Esophagus (tissue), 2 donors: ENCODE measurements at regions not wholly inside any gene's neighbourhood (a gene's known extent, or its start where the extent isn't known, plus 50 kb on each side); places are given as distances from the start of the nearest gene placed in this dataset.
"Not testable (repeated sequence)": the region's sequence is repeated elsewhere in the genome, so short reads cannot be mapped to it uniquely, and the experiment has no call there.

Experiments used
- H3K27ac ChIP-seq, 2 donors: one replicate each; pipeline ENCODE4 v1.5.1; 2013; ENCODE audit warnings: low read depth in 2 of 2, mild to moderate bottlenecking in 2 of 2, inconsistent platforms in 1 of 2, low read length in 1 of 2, moderate library complexity in 1 of 2
- H3K27me3 ChIP-seq, 2 donors: one replicate each; pipeline ENCODE4 v1.6.1; 2013; ENCODE audit warnings: low read length in 2 of 2, control low read depth in 1 of 2, mild to moderate bottlenecking in 1 of 2; ENCODE audit not compliant: insufficient read depth in 2 of 2, control insufficient read depth in 1 of 2
- H3K36me3 ChIP-seq, 2 donors: one replicate each; pipeline ENCODE4 v1.6.1; 2013; ENCODE audit warnings: low read length in 1 of 2; ENCODE audit not compliant: control insufficient read depth in 2 of 2, insufficient read depth in 2 of 2
- H3K4me1 ChIP-seq, 2 donors: one replicate each; pipeline ENCODE4 v1.6.1; 2013; ENCODE audit warnings: low read length in 1 of 2; ENCODE audit not compliant: control insufficient read depth in 2 of 2, insufficient read depth in 2 of 2
- H3K4me3 ChIP-seq, 2 donors: one replicate each; pipeline ENCODE4 v1.5.1; 2013; ENCODE audit warnings: low read length in 2 of 2, mild to moderate bottlenecking in 2 of 2, low read depth in 1 of 2, moderate library complexity in 1 of 2
- H3K9me3 ChIP-seq, 2 donors: one replicate each; pipeline ENCODE4 v1.6.1; 2013; ENCODE audit warnings: mild to moderate bottlenecking in 2 of 2, low read depth in 1 of 2, low read length in 1 of 2, moderate library complexity in 1 of 2; ENCODE audit not compliant: control insufficient read depth in 2 of 2, insufficient read depth in 1 of 2
- WGBS, 2 donors: extraction: QIAGEN DNeasy Blood & Tissue Kit; methylation state at CpG; one replicate each; pipeline ENCODE4 v1.1.7; 2013; 5-methylcytosine and 5-hydroxymethylcytosine counted together
- donor health status: healthy with polysubstance abuse.
- donor health status: Bipolar disorder and iron deficiency.

GRCh38 chr5:24141046-24141445, 503.7 kb downstream of the CDH10 start:
- no peaks in the 10 kb centered on the region for H3K27me3 ChIP-seq
- 72 to 76% methylated on average over 3 of the region's 3 CpGs for WGBS, 2 donors
- H3K9me3 ChIP-seq, result peaks cover 0 to 2% of the 10 kb centered on the region in 2 donors
- no peak overlapping the region for H3K27ac ChIP-seq
- no peak overlapping the region for H3K4me3 ChIP-seq
- H3K4me1 ChIP-seq, result no peaks in the 10 kb centered on the region
- no peaks in the 10 kb centered on the region for H3K36me3 ChIP-seq

GRCh38 chr5:24142341-24142740, 502.4 kb downstream of the CDH10 start:
- H3K36me3 ChIP-seq, result no peaks in the 10 kb centered on the region
- no peaks in the 10 kb centered on the region for H3K4me1 ChIP-seq
- WGBS, 2 donors, result 65 to 72% methylated on average over 2 of the region's 2 CpGs
- H3K9me3 ChIP-seq, result peaks cover 0 to 2% of the 10 kb centered on the region in 2 donors
- no peaks in the 10 kb centered on the region for H3K27me3 ChIP-seq
- H3K4me3 ChIP-seq, result no peak overlapping the region
- H3K27ac ChIP-seq, result no peak overlapping the region

- no peaks in the 10 kb centered on the region for H3K9me3 ChIP-seq
- H3K27ac ChIP-seq, result no peak overlapping the region
- no peaks in the 10 kb centered on the region for H3K27me3 ChIP-seq
- WGBS, 2 donors, result 85 to 89% methylated on average over 2 of the region's 2 CpGs
- no peak overlapping the region for H3K4me3 ChIP-seq
- no peaks in the 10 kb centered on the region for H3K36me3 ChIP-seq
- no peaks in the 10 kb centered on the region for H3K4me1 ChIP-seq
Measured at GRCh38 chr5:24145806-24146205, 499.0 kb downstream of the CDH10 start.

GRCh38 chr5:24161559-24161958, 483.2 kb downstream of the CDH10 start:
- Histone ChIP-seq H3K27ac (no peak overlapping the region), H3K36me3 (no peaks in the 10 kb centered on the region), H3K9me3 (no peaks in the 10 kb centered on the region), H3K4me1 (no peaks in the 10 kb centered on the region), H3K4me3 (no peak overlapping the region), H3K27me3 (no peaks in the 10 kb centered on the region)
- 70 to 83% methylated on average over 2 of the region's 2 CpGs for WGBS, 2 donors

GRCh38 chr5:24162343-24162742, 482.4 kb downstream of the CDH10 start:
- H3K4me3 ChIP-seq, result no peak overlapping the region
- H3K9me3 ChIP-seq, result no peaks in the 10 kb centered on the region
- no peaks in the 10 kb centered on the region for H3K4me1 ChIP-seq
- H3K27me3 ChIP-seq, result no peaks in the 10 kb centered on the region
- no peaks in the 10 kb centered on the region for H3K36me3 ChIP-seq
- no peak overlapping the region for H3K27ac ChIP-seq

- H3K9me3 ChIP-seq, result no peaks in the 10 kb centered on the region
- no peaks in the 10 kb centered on the region for H3K4me1 ChIP-seq
- no peaks in the 10 kb centered on the region for H3K36me3 ChIP-seq
- H3K4me3 ChIP-seq, result no peak overlapping the region
- WGBS, 2 donors, result 67 to 74% methylated on average over 2 of the region's 2 CpGs
- H3K27ac ChIP-seq, result no peak overlapping the region
- H3K27me3 ChIP-seq, result no peaks in the 10 kb centered on the region
Measured at GRCh38 chr5:24163091-24163490, 481.7 kb downstream of the CDH10 start.

GRCh38 chr5:24167806-24168205, 477.0 kb downstream of the CDH10 start:
- Histone ChIP-seq H3K4me1 (no peaks in the 10 kb centered on the region), H3K36me3 (no peaks in the 10 kb centered on the region), H3K27me3 (no peaks in the 10 kb centered on the region), H3K4me3 (no peak overlapping the region), H3K9me3 (no peaks in the 10 kb centered on the region), H3K27ac (no peak overlapping the region)

GRCh38 chr5:24170026-24170425, 474.8 kb downstream of the CDH10 start:
- WGBS, 2 donors, result 89 to 96% methylated on average over 16 of the region's 16 CpGs
- Histone ChIP-seq H3K4me1 (no peaks in the 10 kb centered on the region), H3K27me3 (no peaks in the 10 kb centered on the region), H3K4me3 (no peak overlapping the region), H3K9me3 (no peaks in the 10 kb centered on the region), H3K36me3 (no peaks in the 10 kb centered on the region), H3K27ac (no peak overlapping the region)

GRCh38 chr5:24170930-24171329, 473.8 kb downstream of the CDH10 start:
- WGBS, 2 donors, result 65 to 76% methylated on average over 2 of the region's 2 CpGs
- H3K4me1 ChIP-seq, H3K36me3 ChIP-seq, H3K9me3 ChIP-seq, H3K27ac ChIP-seq, H3K4me3 ChIP-seq, H3K27me3 ChIP-seq: not testable (repeated sequence)

- H3K36me3 ChIP-seq, result no peaks in the 10 kb centered on the region
- WGBS, 2 donors, result 75 to 81% methylated on average over 4 of the region's 4 CpGs
- H3K27me3 ChIP-seq, result no peaks in the 10 kb centered on the region
- H3K9me3 ChIP-seq, result no peaks in the 10 kb centered on the region
- H3K4me1 ChIP-seq, result no peaks in the 10 kb centered on the region
- H3K27ac ChIP-seq, result no peak overlapping the region
- no peak overlapping the region for H3K4me3 ChIP-seq
Measured at GRCh38 chr5:24177821-24178220, 467.0 kb downstream of the CDH10 start.
